HT1080 (cell line): ENCODE measurements at regions not wholly inside any gene's neighbourhood (a gene's known extent, or its start where the extent isn't known, plus 50 kb on each side); places are given as distances from the start of the nearest gene placed in this dataset.

Experiments used
- DNase-seq: peaks from one replicate; pipeline ENCODE4 v3.0.0-alpha.2; 2015; ENCODE audit warnings: low read depth

DNA sequence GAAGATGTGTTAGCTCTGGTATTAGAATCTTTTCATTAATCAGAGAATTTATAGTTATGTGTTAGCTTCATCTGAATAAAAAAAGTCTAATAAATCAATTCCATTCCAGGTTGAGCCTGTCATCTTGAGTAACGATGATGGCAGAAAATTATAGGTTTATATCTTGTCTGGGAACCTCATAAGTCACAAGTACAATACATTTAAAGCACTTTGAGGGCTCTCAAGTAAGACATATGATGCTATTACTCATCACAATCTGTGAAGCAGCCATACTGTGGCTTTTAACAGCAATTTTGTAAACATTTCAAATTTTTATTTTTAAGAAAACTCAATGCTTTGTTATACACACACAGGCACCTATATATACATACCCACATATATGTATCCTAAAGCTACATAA is 484.1 kb upstream of the VRK2 start:
- DNase-seq, result no peak

DNA sequence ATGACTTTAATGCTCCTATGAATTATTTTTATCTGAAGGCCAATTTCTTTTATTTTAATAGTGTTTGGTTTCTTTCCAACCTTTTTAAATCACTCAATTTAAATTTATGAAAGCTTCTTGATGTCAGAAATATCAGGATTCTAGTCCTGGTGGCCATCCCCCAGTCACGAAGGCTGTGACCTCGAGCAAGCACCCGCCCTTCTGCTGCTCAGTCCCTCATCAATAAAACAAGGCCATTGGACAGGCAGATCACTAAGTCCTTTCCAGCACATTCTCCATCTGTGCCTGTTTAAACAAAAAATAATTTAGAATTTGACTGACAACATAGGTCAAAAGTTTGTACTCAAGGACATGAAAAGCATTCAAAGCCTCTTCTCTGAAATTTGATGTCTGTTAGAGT is 483.6 kb upstream of the VRK2 start:
- no peak for DNase-seq

DNA sequence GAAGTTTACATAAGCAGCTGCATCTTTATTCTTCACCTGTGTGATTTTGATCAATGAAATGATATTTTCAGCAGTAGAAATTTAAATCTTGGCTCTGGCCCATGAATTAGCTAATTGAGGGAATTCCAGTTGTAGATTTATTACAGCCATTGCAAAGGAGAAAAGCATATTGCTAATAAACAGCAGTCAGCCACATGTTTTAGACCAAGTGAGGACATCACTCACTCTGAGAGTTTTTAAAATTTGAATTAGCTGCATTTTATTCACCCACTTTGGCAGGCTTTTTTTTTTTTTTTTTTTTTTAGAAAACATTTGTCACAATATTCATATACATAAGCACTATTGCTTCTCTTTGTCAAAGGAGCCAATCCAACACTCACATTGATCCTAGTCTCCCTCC is 479.4 kb upstream of the VRK2 start:
- no peak for DNase-seq

DNA sequence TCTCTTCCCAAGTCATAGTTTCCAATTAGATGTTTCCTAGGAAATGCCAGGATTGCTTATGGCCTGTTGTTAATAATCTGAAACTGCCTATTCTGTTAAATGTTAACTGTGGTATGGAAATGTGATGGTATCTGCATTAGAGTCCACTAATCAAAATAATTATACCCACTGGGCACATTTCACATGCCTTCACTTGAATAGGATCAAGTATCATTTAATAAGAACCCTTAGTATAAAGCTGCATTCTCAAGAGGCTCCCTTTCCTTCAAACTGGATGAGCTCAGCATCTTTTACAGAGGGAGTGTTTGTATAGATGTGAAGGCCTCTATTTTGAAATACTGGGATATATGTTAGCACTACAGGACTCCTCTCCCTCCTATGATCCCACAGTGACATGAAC is 477.2 kb upstream of the VRK2 start:
- no peak for DNase-seq

DNA sequence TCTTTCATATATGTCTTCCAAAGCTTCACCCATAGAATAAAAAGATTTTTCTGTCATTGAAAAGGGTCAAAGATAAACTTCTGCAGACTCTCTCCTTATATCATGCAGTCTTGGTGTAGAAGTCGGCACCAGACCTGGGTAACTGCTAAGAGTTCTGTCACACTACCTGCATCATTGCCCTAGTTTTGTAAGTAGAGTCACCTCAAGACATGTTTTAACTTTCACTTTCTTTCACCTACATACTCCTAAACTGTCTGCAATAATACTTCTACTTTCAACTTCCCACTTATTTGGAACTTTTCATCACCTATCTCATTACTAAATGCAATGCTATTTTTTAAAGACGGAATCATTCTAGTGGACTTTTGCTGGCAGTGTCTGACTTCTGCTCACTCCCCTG is 475.6 kb upstream of the VRK2 start:
- DNase-seq, result no peak

DNA sequence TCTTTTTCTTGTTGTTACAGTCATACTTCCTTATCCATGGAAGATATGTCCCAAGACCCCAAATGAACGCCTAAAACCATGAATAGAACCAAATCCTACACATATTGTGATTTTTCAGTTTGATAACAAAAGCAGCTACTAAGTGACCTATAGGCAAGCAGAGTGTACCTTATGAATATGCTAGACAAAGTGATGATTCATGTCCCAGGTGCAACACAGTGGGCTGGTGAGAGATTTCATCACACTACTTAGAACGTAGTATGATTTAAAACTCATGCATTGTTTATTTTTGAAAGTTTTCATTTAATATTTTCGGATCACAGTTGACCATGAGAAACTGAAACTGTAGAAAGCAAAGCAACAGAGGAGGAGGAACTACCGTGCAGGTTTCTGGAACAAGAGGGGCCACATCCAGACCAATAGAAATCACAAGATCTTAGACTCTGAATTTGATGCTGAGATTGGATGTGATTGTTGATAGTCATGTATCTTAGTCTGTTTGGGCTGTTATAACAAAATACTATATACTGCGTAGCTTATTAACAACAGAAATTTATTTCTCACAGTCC is 470.8 kb upstream of the VRK2 start:
- DNase-seq, result no peak

DNA sequence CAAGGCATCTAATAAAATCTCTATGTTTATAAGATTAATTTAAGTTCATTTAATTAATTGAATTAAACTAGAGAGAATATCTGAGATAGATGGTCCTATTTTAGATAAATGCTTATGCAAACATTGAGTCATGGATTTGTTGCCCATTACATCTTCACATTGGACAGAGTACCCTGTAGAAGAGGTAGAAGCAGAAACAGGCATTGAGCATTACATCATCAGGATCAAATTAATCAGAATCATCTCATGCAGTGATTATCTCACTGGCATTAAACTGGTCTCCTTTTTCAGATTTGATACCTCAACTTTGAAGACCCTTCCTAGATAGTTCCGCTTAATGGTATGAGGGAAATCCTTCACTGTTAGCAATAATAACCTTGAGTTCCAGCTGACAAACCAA is 469.6 kb upstream of the VRK2 start:
- no peak for DNase-seq

DNA sequence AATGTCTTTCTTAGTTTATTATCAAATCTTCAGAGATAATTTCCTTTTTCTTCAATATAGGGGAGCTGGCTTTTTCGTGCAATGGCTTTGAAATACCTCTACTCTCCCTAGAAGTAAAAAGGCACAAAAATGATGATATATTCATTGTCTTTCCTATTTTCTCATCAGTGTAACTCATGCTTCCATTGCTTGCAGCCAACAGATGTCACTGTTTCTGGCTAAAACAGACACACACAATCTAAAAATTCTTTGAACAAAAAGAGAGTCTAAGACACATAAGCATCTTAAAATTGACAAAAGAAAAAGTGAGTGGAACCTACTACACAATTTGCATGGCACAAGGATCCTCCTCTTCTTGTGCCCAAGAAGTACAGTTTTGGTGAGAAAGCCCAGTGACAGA is 448.7 kb upstream of the VRK2 start:
- no peak for DNase-seq

DNA sequence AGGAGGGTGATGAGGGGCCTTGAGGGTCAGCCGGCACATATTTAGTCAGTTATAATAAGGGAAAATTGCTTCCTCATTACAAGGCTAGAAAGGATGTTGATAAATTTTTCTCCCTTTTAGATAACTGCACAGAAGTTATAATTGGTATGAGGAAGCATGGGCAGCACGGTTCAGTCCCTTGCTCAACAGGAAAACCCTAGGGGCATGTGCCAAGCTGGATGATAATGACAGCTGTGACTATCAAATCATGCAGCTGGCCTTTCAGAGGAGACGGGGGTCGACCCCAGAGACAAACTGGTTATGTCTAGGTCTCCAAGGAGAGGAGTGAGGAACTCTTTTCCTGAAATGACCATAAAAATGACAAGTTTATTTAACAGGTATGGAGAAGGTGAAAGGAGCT is 448.1 kb upstream of the VRK2 start:
- DNase-seq, result no peak

DNA sequence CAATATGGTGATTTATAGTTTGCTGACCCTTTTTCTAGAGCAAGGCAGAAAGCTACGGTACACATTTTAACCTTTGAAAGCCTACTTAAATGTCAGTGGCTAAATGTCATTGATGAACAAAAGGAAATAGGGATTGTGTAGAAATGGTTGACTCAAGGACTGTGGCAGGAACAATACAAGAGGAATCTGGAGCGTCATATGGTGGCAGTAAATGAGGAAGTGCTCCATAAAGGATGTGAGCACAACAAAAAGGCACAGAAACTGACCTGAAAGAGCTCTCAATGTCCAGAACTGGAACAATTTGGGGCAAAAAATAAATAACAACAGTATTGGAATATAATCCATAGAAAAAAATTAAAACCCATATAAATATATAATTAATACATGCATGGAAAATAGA is 443.9 kb upstream of the VRK2 start:
- no peak for DNase-seq

DNA sequence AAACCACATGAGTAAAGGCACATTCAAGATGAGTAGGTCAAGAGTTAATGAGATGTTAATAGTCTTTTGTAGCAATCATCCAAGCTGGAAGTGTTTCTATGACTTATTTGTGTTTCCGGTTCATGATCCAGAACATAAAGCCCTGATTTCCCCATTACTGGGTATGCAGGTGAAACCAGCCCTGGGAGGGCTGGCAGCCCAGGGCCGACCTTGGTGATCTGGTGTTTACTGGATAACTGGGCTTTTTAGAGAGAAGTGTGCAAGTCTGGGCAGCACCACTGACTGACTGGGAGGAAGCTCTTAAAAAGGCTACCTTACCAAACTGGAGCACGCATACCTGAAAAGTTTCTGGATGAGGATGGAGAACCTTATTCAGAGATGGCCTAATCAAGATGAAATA is 431.6 kb upstream of the VRK2 start:
- no peak for DNase-seq

DNA sequence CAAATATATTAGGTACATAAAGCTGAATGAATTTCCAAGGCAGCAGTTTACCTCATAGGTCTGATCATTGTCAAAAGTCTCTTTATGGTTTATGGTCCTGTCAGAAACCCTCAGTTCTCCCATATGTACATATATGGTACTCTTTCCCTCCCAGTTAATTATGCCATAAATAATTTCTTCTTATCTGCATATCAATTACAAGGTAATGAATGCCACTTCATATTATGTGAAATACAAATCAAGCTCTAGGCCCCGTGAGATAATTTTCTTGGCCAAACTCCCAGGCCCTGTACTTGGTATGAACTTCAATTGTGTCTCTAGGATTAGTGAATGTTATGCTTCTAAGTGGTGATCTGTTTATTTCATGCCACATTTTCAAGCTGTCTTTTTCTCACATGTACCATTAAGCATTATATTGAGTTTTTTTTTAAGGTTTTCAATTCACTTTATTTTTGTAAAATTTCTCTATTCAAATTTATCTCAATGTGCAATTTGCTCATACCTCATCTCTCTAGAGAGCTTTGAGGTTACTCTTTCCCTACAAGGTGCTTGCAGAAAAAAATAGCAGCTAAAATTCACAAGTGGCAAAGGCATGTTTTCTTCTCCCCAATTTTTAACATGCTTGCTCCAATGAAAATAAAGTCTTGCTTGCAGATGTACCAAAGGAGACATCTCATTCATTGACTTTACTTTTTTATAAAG is 430.6 kb upstream of the VRK2 start:
- DNase-seq, result no peak

DNA sequence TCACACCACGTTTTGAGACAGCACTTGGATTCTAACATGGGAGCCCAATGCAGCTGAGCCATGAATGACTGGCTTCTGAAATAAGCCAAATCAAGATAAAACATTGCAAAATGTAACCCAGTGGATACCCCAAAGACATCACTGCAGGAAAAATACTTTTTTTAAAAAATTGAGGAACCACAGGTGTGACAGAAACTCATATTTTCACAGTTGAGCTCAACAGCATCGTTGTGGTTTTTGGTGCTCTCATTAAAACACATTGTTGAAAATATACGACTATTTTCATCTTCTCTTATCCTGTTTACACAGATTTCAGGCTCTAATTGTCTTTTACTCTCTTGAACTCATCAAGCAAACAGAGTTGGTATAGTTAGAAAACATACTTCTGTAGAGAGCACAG is 429.3 kb upstream of the VRK2 start:
- no peak for DNase-seq

DNA sequence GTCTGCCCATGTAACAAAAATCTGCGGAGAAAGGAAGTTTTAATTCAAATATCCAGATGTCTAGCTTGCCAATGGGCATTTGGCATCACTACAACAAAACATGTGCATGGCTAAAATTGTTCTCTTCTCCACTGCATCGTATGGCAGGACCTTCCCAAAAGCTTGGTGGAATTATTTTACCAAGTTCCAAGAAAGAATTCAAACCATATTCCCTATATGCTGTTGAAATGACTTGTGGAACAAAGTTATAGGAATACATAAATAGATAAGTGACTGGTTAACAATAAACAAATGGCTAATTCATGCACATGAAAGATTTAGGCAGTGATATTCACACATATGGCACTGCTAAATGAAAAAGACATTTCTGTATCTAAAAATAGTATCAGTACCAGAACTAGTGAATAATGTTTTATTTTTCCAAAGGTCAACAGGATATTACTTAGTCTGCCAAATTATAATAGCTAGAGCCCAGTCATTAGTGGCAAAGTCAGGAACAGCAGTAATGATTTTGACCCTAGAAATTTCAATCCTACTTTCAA is 425.4 kb upstream of the VRK2 start:
- no peak for DNase-seq

DNA sequence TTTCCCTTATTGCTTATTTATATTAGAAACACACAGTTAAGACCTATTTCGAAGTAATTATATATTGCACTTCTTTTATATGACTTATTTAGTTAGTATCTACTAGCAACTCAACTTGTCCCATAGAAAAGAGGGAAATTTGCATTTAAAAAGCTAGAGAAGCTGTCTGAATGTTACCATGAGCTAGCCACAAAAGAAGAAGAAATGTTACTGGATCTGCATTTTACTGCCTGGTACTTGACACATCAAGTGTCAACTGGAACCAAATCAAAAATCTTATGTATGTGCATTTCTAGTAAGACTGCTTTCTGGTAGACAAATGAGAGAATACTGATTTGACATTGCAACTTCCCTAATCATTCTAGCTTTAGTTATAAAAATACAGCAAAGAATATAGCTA is 424.6 kb upstream of the VRK2 start:
- no peak for DNase-seq

DNA sequence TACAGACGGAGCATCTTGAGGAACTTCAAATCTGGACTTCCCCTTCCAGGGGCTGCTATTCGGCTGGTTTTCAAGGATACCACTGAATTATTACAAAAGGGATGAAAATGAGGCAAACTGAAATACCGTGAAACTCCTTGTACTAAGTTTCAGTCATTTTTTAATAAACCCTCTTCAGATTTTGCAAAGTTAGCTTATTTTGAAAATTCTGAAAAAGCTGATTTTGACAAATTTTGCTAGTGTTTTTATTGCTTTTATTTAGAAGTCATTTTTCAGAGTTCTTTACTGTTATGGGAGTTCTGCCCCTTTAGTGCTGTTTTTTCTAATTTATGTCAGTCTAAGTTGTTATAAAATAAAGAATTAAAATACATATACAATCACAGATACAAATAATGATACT is 390.4 kb upstream of the VRK2 start:
- DNase-seq, result no peak

DNA sequence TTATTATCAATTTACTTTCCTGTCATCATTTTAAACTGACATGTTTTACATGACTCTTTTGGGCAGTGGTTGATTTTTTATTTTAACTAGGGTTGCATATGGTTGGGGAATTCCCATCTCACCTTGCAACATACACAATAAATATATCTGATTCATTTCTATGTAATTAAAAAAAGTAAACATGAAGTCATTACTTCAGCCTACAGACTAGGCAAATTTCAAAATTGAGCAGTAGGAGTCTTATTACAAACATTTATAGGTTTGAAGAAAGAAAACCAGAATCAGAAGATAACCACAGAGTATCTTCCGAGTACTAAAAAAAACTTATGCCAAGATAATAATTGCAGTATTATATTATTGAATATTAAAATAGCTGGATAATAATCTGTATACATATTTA is 377.0 kb upstream of the VRK2 start:
- DNase-seq, result no peak

DNA sequence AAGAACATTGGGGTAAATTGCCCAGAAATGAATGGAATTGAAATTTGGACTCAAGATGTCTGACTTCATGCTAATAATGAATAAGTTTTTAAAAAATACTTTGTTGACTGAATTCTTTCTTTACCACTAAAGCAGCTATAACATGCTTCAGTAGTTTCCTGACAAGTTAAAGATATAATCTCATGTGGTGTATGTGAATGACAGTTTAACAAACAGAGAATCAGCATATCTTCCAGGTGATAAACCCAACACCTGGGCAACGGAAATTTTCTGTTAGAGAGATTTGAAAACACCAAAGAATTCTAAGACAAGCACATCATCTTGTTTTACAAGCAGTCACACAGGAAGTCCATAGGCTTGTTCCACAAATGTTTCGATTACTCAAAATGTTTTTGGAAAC is 372.6 kb upstream of the VRK2 start:
- DNase-seq, result no peak

DNA sequence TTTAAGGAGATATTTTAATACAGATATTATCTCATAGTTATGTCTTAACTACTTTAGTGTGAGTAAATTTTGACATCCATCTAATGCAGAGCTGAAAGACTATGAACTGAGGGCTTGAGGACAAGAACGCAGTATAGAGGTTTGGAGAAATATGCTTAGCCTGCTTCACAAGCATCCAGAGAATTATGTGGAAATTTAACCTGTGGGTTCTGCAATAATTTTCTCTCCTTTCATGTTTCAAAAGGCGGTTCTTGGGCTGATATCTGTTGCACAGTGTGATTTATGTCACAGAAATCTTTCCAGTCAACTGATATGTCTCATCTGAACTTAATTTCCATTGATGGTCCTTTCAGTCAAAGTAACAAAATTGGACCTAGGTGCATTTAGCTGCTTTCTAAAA is 371.9 kb upstream of the VRK2 start:
- no peak for DNase-seq

DNA sequence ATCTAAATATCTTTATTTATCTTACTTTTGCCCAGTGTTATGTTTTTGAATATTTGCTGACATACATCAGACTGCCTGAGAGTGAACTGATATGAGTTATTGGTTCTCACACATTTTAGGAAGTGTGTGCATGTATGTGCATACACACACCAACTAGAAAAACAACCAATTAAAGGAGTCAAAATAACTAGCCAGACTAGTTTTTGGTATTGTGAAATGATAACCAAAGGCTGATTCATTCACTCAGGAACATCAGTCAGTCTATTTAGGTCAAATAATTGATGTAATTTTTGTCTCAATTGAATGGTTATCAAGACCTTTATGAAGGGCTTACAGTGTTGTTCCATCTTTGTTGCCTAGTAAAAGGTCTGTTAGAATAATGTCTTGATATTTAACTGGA is 369.3 kb upstream of the VRK2 start:
- DNase-seq, result no peak

DNA sequence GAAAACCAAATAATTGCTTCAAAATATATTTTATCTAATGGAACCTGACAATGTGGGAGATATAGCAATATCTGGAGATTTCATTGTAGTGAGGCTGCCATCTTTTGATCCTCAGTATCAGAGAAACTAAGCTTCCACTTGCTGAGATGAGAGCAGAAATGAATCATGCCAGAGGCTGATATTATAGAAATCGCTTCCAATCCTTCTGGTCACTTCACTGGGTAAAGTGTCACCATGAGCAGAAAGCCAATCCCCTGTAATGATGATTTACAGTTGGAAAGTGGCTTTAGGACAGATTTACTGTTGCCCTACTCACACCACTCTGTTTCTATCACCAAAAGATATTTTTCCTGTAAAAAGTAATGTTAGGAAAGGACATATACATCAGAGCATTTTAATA is 365.0 kb upstream of the VRK2 start:
- no peak for DNase-seq

DNA sequence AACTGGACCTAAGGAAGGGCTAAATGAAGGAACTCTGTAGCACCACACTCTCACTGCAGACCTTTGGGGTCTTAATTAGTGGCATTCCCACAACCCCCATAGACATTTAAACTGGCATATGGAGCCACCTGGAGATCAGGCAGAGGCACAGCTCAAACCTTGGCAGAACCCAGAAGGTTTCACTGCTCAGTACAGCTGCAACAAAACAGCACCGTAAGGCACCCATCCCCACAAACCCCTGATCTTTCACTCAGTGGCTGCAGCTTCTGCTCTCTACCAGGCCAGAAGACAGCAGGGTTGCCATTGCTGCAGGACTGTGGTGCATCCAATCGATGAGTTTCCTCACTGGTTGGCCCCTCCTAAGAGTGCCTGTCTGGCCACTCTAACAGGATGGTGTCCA is 361.6 kb upstream of the VRK2 start:
- DNase-seq, result no peak

DNA sequence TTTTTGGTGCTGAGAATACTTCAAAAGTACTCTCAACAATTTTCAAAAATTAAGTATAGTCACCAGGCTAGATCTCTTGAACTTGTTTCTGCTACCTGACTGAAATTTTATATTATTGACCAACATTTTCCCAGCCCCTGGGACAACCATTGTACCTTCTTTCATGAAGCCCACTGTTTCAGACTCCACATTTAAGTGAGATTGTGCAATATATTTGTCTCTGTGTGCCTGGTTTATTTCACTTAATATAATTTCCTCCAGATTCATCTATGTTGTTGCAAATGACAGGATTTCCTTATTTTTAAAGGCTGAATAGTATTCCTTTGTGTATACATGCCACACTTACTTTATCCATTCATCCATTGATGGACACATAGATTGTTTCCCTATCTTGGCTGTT is 354.2 kb upstream of the VRK2 start:
- DNase-seq, result no peak

DNA sequence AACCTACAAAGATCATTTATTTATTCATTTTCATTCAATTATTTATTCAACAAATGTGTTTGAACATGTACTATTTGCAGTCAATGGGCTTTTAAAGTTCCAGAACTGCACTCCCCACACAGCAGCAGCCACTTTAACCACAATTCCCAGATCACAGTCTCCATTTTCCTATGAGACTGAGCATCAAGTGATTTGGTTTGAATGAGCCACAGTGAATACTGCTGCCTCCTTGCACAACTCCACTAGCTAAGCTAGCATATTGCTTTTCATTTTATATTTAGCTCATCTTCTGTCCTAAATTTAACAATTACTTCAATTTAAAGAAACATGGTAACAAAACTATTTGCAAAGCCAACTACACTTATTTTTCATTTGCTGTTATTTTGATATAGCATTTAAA is 353.4 kb upstream of the VRK2 start:
- DNase-seq, result no peak
